ENCODE measurements at regions not wholly inside any gene's neighbourhood (a gene's known extent, or its start where the extent isn't known, plus 50 kb on each side); places are given as distances from the start of the nearest gene placed in this dataset.
"Not testable (repeated sequence)": the region's sequence is repeated elsewhere in the genome, so short reads cannot be mapped to it uniquely, and the experiment has no call there.

GRCh38 chr15:70241561-70242320 is 144.0 kb upstream of the TLE3 start:
- DNase-seq = no peak

- DNase-seq = no peak
Observed at GRCh38 chr15:70240820-70241430, 143.2 kb upstream of the TLE3 start.

- DNase-seq = no peak
Observed at GRCh38 chr15:70240082-70240481, 142.4 kb upstream of the TLE3 start.

DNA sequence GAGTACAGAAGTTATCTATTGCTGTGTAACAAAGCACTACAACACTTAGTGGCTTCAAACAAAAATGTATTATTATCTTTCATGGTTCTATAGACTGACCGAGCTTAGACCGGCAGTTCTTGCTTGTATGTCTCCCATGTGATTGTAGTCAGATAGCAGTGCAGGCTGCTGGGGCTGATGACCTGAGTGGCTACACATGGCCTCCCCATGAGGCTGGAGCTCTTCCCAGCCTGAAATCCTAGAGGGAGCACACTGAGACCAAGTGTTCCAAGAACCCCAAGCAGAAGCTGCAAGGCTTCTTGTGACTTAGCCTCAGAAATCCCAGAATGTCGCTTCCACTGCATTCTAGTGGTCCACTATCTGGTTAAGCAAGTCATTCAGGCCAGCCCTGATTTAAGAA is 141.2 kb upstream of the TLE3 start:
- DNase-seq = no peak

DNA sequence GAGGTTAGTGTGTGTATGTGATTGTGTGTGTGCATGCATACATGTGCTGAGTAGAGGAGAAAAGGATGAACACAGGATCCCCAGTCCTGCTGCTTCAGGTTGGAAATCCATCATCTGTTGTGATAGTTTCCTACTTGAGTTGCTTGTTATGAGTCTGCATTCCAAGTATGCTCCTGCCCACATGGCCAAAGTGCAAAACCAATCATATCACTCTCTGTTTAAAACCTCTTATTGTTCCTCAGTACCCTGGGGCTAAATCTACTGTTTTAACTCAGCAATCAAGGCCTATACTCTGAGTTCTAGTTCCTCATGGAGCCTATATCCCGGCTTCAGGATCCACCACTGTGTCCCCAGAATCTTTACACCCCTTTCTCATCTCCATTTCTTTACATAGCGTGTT is 139.9 kb upstream of the TLE3 start:
- no peak for DNase-seq

GRCh38 chr15:70236341-70237086 is 138.8 kb upstream of the TLE3 start:
- no peak for DNase-seq

DNA sequence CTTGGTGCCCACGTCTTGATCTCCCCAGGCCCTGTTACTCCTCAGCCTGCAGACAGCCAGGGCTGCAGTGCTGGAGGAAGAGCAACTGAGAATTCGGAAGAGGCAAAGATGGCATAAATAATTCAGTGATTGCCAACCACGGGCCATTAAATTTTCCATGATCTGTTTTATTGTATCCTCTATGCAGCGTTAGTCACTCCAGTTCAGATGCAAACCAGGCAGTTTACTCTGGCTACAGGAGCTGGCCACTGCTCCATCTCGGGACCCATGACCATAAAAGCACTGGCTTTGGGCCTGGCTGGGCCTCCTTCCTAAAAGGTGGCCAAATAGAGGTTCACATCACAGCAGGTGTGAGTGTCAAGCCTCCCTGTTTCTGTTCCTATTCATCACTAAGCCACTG is 137.6 kb upstream of the TLE3 start:
- no peak for DNase-seq

GRCh38 chr15:70234256-70234905 is 136.7 kb upstream of the TLE3 start:
- no peak for DNase-seq

DNA sequence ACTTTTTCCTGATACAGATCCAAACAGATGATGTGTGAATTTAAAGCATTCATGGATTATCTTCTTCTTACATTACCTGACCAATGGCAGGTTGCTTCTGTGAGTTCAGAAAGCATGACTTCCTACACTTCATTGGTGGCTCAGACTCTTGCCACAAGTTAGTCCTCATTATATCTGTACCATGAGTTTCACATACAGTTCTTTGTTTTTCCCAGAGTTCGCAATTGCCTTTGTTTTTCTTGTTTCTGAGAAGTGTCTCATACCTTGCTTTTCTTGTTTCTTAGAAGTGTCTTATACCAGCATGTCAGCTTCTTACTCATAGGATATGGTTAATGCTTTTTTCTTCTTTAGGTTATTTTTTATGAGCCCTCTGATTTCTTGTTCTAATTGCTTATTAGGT is 133.8 kb upstream of the TLE3 start:
- DNase-seq = no peak

GRCh38 chr15:70227918-70228317 is 130.2 kb upstream of the TLE3 start:
- DNase-seq = not testable (repeated sequence)

- no peak for DNase-seq
Observed at GRCh38 chr15:70227147-70227546, 129.4 kb upstream of the TLE3 start.

- no peak for DNase-seq
Observed at GRCh38 chr15:70226337-70226980, 128.7 kb upstream of the TLE3 start.

DNA sequence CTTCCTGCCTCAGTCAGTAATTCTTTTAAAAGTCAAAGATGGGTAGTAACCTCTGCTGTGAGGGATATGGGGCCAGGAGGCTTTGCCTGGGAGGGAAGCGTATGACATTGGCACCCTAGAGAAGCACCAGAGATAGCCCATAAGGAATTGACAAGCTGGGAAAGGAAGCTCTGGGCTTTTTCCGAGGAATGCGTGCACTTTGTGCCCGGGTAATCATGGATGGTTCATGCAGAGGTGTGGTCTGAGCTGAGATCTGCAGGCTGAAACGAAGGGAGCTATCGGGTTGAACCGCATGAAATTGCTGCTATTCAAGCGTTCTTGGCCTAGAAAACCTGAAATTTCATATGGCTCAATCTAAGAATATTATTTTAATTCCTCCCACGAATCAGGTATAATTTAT is 127.7 kb upstream of the TLE3 start:
- DNase-seq = no peak

GRCh38 chr15:70222606-70223005 is 124.9 kb upstream of the TLE3 start:
- DNase-seq = no peak

GRCh38 chr15:70220490-70221096 is 122.9 kb upstream of the TLE3 start:
- DNase-seq = no peak

- no peak for DNase-seq
Observed at GRCh38 chr15:70219966-70220365, 122.2 kb upstream of the TLE3 start.

GRCh38 chr15:70219256-70219895 is 121.7 kb upstream of the TLE3 start:
- DNase-seq = no peak

DNA sequence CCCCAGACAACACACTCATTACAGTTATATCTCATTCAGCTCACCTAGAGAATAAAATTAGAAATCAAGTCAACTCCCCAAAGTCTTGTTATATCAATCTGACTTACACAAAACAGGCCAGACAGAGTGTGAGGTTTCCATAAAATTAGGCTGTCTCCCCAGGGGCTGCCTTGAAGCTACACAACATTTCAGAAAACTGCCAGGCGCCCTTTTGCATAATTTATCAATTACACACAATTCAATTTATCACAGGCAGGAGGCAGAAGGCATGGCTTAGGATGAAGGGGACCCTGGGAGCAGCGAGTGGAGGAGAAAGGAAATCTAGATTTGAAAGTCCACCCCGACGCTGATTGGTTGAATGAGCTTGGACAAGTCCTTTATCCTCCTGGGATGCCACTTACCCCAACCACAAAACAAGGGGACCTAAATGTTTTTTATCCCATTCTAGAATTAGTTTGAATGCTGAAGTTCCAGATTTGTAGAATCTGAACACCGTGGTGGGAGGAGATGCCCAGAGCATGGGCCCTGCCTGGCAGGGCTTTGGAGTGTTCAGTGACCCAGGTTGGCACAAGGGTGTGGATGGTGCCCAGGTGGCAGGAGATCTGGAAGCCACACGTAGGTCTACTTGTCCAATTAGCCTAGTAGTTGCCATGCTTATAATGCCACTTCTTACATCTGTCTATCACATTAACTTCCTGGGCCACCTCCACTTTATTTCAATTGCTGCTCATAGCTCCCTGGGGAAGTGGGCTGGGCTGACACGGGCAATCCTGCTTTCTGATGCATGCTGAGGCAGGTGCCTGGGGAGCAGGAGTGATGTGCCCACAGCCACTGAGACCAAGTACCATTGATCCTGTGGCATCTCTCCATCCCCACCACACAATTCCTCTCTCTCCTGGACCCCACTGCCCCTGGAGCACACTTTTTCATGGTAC is 119.8 kb upstream of the TLE3 start:
- no peak for DNase-seq

- no peak for DNase-seq
Observed at GRCh38 chr15:70215951-70216350, 118.2 kb upstream of the TLE3 start.

- DNase-seq = no peak
Observed at GRCh38 chr15:70214941-70215635, 117.4 kb upstream of the TLE3 start.

Measured in T1000 (cell line).